HG03558 (cell line): ENCODE measurements at regions not wholly inside any gene's neighbourhood (a gene's known extent, or its start where the extent isn't known, plus 50 kb on each side); places are given as distances from the start of the nearest gene placed in this dataset.
"Not testable (repeated sequence)": the region's sequence is repeated elsewhere in the genome, so short reads cannot be mapped to it uniquely, and the experiment has no call there.

ENCODE experiments used
- ATAC-seq: cut with Tn5 transposase; IDR thresholded peaks from one replicate; pipeline ENCODE4 v1.9.1; 2021; ENCODE audit warnings: moderate number of reproducible peaks; ENCODE audit not compliant: unreplicated experiment; ENCODE audit errors: extremely low read depth

DNA sequence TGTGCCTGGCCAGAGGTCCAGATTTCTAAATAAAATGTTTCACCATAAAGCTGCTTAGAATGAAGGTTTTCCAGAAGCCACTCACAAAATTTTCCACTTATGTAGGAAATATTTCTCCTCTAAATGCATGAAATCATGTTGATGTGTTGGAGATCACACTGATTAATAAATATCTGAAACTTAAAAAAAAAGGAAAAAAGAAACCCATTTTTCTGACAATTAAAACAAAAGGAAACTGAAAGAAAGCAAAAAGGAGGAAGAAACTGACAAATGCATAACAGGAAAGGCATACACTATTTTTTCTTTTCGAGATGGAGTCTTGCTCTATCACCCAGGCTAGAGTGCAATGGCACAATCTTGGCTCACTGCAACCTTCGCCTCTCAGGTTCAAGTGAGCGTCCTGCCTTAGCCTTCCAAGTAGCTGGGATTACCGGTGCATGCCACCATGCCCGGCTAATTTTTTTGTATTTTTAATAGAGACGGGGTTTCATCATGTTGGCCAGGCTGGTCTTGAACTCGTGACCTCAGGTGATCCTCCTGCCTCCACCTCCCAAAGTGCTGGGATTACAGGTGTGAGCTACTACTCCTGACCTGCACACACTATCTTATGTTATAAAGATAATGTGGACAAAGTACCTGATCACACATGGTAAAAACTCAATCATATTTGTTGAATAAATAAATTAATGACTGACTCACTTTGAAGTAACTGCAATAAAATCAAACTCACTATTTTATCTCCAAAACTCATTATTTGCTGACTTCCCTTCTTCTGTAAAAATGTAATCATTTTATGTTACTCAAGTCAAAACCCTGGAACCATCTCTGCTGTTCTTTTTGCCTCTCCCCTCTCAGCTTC, 149.8 kb upstream of the NR5A2 start:
- ATAC-seq, result no peak

DNA sequence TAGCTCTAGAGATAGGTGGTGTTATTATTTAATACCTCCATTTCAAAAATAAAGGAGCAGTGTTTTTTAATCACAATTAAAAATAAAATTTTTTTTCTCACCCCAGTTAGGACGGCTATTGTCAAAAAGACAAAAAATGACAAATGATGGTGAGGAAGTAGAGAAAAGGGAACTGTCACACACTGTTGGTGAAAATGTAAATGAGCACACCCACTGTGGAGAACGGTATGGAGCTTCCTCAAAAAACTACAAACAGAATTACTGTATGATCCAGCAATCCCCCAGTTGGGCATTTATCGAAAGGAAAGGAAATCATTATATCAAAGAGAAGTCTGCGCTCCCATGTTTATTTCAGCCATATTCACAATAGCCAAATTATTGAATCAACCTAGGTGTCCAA, 148.7 kb upstream of the NR5A2 start:
- no peak for ATAC-seq

GRCh38 chr1:199898654-199899053, 128.9 kb upstream of the NR5A2 start:
- no peak for ATAC-seq

DNA sequence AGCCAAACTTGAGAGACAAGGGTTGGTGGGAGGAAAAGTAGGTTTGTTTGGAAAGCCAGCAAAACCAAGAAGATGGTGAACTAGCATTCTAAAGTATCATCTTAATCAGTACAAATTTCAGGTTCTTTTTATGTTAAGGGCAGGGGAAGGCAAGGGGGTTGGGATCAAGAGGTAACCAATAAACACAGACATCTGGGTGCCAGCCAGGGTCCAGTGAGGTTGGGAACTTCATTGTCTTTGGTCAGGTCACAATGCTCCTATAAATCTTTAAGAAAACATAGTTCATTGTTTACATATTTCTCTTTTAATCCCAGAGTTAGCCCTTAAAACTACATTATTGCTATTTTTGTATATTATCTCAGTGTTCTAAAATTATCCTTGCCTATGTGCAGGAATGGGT, 126.2 kb upstream of the NR5A2 start:
- ATAC-seq, result no peak

DNA sequence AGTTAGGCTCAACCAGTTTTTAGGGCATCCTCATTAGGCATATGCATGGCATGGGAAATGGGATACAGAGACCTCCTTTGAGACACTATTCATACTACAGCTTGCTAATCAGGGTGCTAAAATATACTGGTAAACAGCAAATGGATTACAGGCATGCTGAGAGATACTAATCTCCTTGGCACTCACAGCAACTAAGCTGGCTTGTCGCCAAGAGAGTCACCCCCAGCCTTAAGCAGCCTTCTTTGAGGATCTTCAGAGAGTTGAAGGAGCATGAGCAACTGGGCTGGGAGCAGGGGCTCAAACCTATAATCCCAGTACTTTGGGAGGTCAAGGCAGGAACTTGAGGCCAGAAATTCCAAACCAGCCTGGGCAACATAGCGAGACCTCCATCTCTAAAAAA, 120.1 kb upstream of the NR5A2 start:
- no peak for ATAC-seq

- ATAC-seq, result no peak
Observed at GRCh38 chr1:199909137-199909536, 118.4 kb upstream of the NR5A2 start.

GRCh38 chr1:199913318-199913717, 114.2 kb upstream of the NR5A2 start:
- no peak for ATAC-seq

DNA sequence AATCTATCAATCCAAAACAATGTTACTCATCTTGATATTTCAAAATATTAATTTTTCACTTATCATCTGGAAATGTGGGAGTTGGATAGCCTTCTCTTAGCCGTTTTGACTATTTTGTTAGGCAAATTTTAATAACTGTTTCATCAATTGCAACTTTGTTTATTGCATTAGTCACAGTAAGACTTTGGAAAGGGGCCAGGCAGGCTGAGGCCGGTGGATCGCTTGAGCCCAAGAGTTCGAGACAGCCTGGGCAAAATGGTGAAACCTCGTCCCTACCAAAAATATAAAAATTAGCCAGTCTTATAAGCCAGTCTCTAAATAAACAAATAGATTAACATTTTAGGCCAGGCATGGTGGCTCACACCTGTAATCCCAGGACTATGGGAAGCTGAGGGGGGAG, 113.0 kb upstream of the NR5A2 start:
- no peak for ATAC-seq

DNA sequence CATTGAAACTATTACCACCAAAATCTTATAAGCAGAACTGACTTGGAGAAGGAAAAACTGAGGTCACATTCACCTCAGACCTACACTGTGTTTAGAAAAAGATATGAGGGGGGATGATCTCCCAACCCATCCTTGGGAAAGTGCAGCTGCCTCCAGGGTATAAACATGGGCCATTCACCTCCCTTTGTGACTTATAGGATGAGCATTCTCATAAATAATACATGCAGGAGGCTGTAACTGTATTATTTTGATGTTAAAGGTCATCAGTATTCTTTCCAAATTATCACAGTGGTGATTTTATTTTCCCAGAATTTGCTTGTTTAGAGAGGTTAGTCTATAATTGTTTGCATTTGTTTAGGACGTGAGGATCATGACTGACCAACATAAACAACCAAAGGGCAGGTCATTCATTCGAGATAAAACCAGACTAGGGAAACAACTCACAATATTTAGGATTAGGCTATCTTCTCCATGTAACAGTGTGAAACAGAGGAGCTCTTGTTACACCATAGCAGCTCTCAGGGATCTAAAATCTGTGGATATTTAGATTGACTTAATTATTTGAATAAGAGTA, 109.2 kb upstream of the NR5A2 start:
- ATAC-seq, result no peak

- ATAC-seq, result no peak
Observed at GRCh38 chr1:199920635-199921034, 106.9 kb upstream of the NR5A2 start.

- no peak for ATAC-seq
Observed at GRCh38 chr1:199929556-199929955, 98.0 kb upstream of the NR5A2 start.

DNA sequence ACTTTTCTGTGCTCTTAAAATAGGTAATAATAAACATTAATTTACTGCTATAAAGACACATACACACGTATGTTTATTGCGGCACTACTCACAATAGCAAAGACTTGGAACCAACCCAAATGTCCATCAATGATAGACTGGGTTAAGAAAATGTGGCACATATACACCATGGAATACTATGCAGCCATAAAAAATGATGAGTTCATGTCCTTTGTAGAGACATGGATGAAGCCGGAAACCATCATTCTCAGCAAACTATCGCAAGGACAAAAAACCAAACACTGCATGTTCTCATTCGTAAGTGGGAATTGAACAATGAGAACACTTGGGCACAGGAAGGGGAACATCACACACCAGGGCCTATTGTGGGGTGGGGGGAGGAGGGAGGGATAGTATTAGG, 97.4 kb upstream of the NR5A2 start:
- ATAC-seq, result not testable (repeated sequence)

DNA sequence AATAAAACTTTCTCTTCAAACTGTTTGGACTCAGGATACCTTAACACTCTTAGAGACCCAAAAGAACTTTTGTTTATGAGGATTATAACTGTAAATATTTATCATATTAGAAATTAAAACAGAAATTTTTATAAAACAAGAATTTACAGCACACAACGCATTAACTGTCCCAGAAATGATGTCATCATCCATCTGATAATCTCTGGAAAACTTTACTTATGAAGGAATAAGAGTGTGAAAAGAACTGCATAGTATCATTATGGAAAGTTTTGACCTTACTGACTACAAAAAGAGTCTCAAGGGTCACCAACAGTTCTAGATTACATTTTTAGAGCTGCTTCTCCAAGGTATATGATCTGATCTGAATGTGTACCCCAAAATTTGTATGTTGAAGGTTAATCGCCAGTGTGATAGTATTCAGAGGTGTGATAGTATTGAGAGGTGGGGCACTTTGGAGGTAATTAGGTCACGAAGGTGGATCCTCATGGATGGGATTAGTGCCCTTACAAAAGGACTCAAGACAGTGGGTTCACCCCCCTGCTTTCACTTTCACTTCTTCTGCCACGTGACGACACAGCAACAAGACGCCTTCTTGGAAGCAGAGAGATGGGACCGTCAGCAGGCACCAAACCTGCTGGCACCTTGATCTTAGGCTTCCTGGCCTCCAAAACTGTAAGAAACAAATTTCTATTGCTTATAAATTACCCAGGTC, 95.7 kb upstream of the NR5A2 start:
- ATAC-seq, result no peak

DNA sequence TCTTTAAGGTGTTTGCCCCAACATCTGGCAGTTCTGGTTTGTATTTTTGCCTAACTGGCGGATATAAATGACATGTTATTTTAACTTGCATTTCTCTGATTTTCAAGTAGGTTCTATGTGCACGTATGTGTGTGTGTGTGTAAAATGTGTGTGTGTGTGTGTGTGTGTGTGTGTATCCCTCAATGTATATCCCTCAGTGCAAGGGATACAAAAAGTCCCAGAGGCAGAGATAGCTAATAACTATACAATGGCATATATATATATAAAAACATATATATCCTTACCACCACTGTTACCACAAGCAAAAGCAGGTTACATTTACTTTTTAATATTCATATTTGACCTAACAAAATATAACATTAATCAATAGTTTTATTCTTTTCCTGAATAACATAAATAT, 95.0 kb upstream of the NR5A2 start:
- ATAC-seq, result no peak

DNA sequence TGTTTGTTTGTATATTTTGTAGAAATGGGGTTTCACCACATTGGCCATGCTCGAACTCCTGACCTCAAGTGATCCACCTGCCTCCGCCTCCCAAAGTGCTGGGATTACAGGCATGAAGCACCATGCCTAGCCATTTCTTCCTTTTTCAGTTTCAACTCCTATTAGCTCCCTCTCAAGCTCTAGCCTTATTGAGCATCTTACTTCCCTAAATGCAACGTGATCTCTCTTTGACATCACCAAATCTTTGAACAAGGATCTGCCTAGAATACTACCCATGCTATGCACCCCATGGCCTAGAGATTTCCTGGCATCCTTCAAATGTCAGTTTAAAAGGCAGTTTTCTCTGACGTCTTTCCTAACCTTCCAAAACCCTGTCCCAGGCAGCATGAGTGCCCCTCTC, 91.1 kb upstream of the NR5A2 start:
- no peak for ATAC-seq

- no peak for ATAC-seq
Observed at GRCh38 chr1:199937161-199937560, 90.3 kb upstream of the NR5A2 start.

DNA sequence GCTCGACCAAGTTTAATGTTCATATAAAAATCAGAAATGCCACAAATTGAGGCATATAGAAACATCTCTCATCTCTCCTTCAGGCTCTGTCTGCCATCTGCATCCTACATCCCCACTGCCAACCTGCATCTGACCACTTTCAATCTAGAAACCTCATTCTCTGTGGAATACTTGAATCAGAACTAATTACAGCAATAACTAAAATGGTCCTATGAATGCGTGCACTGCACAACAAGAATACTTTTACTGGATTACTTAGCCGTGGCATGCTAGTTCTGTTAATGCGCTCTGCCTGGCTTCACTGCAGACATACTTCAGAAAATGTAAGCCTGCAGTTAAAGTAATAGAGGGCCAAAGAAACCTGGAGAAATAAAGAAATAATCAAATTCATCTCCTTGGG, 89.8 kb upstream of the NR5A2 start:
- ATAC-seq, result no peak

DNA sequence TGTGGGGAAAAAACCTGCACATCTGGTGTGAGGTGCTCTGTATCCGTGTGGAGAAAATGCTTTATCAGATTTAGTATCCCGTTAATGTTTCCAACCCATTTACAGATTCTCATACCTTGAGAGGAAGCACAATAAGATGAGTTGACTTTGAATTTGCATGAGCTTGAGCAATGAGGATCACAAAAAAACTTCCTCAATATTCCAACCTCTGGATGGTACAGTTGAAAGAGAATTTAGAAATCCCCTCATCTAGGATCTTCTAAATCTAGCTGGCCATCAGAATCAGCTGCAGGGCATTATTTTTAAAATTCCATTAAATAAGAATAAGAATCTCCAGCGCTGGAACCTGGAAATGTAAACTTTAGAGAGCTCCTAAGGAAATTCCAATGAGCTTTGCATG, 82.5 kb upstream of the NR5A2 start:
- ATAC-seq, result no peak

DNA sequence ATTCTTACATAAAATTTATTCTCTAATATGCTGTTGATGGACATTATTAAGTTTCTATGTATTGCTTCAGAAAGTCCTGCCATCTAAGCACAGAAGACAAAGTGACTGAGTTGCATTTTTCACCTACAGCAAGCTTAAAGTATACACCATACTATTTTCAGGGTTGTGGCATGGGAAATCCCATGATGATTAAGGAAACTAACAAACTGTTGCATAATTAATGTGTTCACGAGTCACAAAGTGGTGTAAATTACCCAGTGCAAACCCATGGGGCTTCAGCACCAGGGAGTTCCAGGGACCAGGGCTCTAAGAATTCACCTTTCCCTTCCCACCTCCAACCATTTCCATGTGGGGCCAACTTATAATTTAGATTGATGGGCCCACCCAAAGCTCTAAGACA, 81.9 kb upstream of the NR5A2 start:
- ATAC-seq, result no peak

DNA sequence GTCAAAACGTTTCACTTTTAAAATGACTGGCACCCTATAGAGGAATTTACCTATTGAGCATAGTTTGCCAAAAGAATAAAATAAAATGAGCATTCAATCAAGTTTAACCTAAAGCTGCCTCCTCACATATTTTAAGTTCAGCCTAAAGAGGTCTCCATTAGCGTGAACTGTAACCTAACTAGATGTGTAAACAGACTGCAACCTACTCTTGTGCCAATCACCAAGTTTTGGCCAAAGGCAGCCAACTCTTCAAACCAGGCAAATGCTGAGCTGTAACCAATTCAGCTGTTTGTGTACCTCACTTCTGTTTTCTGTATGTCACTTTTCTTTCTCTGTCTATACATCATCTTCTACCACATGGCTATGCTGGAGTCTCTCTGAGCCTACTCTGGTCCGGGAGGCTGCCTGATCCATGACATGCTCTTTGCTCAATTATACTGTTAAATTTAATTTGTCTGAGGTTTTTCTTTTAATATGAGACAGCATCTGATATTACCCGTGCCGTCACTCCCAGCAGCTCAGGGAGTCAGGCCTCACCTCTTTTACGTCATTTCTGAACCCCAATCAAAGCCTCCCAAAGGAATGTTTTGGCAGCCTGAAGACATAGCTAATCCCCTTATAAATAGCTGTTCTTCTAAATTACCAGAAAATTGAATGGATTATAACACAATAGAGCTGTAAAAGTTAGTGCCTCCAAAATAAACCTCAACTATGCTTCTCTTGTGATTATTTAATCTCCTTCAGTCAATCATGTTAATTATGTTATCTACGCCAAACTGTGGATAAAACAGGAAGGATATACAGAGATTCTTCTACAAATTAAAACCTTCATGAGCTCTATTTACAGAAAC, 81.0 kb upstream of the NR5A2 start:
- ATAC-seq, result no peak
